Endodermal cell (in vitro differentiated cells): ENCODE measurements at regions not wholly inside any gene's neighbourhood (a gene's known extent, or its start where the extent isn't known, plus 50 kb on each side); places are given as distances from the start of the nearest gene placed in this dataset.
"Not testable (repeated sequence)": the region's sequence is repeated elsewhere in the genome, so short reads cannot be mapped to it uniquely, and the experiment has no call there.

ENCODE experiments used
- DNase-seq: peaks from one replicate; pipeline ENCODE4 v3.0.0-alpha.2; 2017
- H3K27ac ChIP-seq: 2 replicates; pipeline ENCODE4 v1.5.1; 2013; ENCODE audit warnings: mild to moderate bottlenecking, low read depth, low read length, moderate library complexity
- H3K27me3 ChIP-seq: 2 replicates; pipeline ENCODE4 v1.6.1; 2013; ENCODE audit warnings: mild to moderate bottlenecking, low read length, moderate library complexity; ENCODE audit not compliant: insufficient read depth, control insufficient read depth, poor library complexity, severe bottlenecking
- H3K36me3 ChIP-seq: 2 replicates; pipeline ENCODE4 v1.7.0; 2013; ENCODE audit warnings: mild to moderate bottlenecking, low read length, moderate library complexity; ENCODE audit not compliant: control insufficient read depth, insufficient read depth
- H3K4me1 ChIP-seq: one replicate; pipeline ENCODE4 v1.7.0; 2013; ENCODE audit warnings: low read length; ENCODE audit not compliant: control insufficient read depth, insufficient read depth
- H3K4me3 ChIP-seq: 2 replicates; pipeline ENCODE4 v1.5.1; 2013; ENCODE audit warnings: mild to moderate bottlenecking, low read length, moderate library complexity
- H3K9ac ChIP-seq: 2 replicates; pipeline ENCODE4 v1.6.1; 2013; ENCODE audit warnings: mild to moderate bottlenecking, low read length, moderate library complexity; ENCODE audit not compliant: poor library complexity, severe bottlenecking; ENCODE audit errors: extremely low read depth
- H3K9me3 ChIP-seq: 2 replicates; pipeline ENCODE4 v1.6.1; 2013; ENCODE audit warnings: mild to moderate bottlenecking, low read length, moderate library complexity; ENCODE audit not compliant: control insufficient read depth
- H3K27ac Mint-ChIP-seq: 2 replicates; pipeline ENCODE4 v1.8.0; 2020; ENCODE audit warnings: mixed read lengths
- H3K27me3 Mint-ChIP-seq: 2 replicates; pipeline ENCODE4 v1.8.0; 2021; ENCODE audit warnings: mild to moderate bottlenecking, mixed read lengths; ENCODE audit not compliant: insufficient read depth
- H3K36me3 Mint-ChIP-seq: 2 replicates; pipeline ENCODE4 v1.8.0; 2020; ENCODE audit warnings: low read depth, mixed read lengths
- H3K4me1 Mint-ChIP-seq: 2 replicates; pipeline ENCODE4 v1.8.0; 2020; ENCODE audit warnings: mixed read lengths
- H3K4me3 Mint-ChIP-seq: 2 replicates; pipeline ENCODE4 v1.8.0; 2020; ENCODE audit warnings: mild to moderate bottlenecking, moderate library complexity, mixed read lengths
- H3K9me3 Mint-ChIP-seq: 2 replicates; pipeline ENCODE4 v1.8.0; 2020; ENCODE audit warnings: mild to moderate bottlenecking, mixed read lengths
- WGBS, 2 experiments: methylation state at CpG; one replicate each; pipeline versions ENCODE4 v1.1.5 to v1.1.7; 2013; ENCODE audit warnings: missing lambda C conversion rate in 2 of 2, mixed read lengths in 1 of 2; ENCODE audit not compliant: insufficient coverage in 1 of 2, insufficient read length in 1 of 2; 5-methylcytosine and 5-hydroxymethylcytosine counted together
- TF ChIP-seq, protein P1 (sequence below): fragments of 200-600 bp; sonication (generic); conservative IDR thresholded peaks from 2 replicates; pipeline ENCODE4 v1.5.0; 2021; ENCODE audit warnings: antibody characterized with exemption, mild to moderate bottlenecking

DNA sequence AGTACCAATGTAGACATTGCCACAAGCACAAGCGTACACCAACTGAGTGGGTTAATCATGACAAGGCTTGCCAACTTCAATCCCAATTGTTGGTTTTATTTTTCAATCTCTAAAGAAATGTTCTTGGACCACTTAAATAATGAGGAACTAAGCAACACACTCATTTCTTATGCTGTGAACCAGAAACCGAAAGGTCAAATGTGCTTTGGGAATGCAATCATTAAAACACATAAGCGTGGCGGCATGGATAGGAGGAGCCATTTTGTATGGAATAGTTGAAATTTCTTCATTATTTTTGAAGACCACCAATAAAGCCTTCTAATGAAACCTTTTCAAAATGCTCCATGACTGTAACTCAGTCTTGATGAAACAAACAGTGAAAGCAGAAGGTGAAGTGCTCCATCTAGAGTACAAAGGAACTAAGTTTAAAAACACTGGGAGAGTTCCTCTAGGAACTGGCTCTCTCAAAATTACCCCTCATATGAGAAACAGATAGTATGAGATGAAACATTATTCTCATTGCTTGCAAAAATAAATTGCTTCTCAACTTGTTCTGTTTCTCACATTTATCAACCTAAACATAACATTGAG lies 113.2 kb upstream of the CHST9 start:
- no peaks in the 10 kb centered on the region for H3K27me3 ChIP-seq

DNA sequence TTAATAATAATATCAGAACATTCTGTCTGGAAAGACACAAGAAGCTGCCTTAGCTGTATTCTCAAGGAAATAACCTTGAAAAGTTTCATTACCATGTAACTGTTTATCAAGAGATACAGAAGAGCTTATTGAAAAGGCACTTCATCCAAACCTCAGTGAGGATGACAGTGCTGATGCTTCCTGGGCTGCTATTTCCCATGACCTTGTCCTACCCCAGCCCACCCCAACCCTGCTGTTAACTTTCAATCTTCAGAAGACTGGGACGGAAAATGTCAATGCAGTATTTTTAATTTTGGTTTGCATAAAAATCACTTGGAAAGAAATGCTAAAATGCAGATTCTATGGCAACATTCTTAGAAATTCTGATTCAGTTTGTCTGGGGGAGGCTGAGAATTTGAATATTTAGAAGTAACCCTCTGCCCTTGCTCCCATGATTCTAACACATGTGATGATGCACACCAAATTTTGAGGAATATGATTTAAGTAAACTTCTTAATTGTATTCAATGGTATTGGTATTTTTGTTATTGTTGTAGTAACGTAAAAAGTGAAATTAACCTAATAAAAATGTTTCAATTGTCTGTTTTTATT lies 101.0 kb upstream of the CHST9 start:
- not testable (repeated sequence) for H3K27me3 ChIP-seq, H3K27ac ChIP-seq, H3K9ac ChIP-seq, H3K4me1 ChIP-seq, H3K36me3 Mint-ChIP-seq, H3K36me3 ChIP-seq, H3K27me3 Mint-ChIP-seq, H3K4me1 Mint-ChIP-seq, DNase-seq, H3K9me3 ChIP-seq, H3K9me3 Mint-ChIP-seq, H3K4me3 ChIP-seq, H3K27ac Mint-ChIP-seq, H3K4me3 Mint-ChIP-seq
- no CpG with 5 or more reads among the region's 2 CpGs for WGBS, 2 experiments

More for the DNA sequence above, 113.2 kb upstream of the CHST9 start:
- H3K9ac ChIP-seq: no peak overlapping the region
- H3K27me3 Mint-ChIP-seq: no peaks in the 10 kb centered on the region
- peaks cover 27% of the 10 kb centered on the region for H3K4me1 Mint-ChIP-seq
- H3K27ac Mint-ChIP-seq: no peak overlapping the region
- WGBS, 2 experiments: 93 to 100% methylated on average over 1 to 4 of the region's 4 CpGs
- no peak overlapping the region for H3K4me3 Mint-ChIP-seq
- no peaks in the 10 kb centered on the region for H3K36me3 Mint-ChIP-seq
- no peak overlapping the region for H3K4me3 ChIP-seq
- H3K36me3 ChIP-seq: no peaks in the 10 kb centered on the region
- H3K9me3 ChIP-seq: peaks cover 19% of the 10 kb centered on the region
- TF ChIP-seq, protein P1, sequence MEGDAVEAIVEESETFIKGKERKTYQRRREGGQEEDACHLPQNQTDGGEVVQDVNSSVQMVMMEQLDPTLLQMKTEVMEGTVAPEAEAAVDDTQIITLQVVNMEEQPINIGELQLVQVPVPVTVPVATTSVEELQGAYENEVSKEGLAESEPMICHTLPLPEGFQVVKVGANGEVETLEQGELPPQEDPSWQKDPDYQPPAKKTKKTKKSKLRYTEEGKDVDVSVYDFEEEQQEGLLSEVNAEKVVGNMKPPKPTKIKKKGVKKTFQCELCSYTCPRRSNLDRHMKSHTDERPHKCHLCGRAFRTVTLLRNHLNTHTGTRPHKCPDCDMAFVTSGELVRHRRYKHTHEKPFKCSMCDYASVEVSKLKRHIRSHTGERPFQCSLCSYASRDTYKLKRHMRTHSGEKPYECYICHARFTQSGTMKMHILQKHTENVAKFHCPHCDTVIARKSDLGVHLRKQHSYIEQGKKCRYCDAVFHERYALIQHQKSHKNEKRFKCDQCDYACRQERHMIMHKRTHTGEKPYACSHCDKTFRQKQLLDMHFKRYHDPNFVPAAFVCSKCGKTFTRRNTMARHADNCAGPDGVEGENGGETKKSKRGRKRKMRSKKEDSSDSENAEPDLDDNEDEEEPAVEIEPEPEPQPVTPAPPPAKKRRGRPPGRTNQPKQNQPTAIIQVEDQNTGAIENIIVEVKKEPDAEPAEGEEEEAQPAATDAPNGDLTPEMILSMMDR: peak; percentile 81
- no peak for DNase-seq
- H3K27ac ChIP-seq: no peak overlapping the region
- H3K9me3 Mint-ChIP-seq: peaks cover 6% of the 10 kb centered on the region
- no peaks in the 10 kb centered on the region for H3K4me1 ChIP-seq

DNA sequence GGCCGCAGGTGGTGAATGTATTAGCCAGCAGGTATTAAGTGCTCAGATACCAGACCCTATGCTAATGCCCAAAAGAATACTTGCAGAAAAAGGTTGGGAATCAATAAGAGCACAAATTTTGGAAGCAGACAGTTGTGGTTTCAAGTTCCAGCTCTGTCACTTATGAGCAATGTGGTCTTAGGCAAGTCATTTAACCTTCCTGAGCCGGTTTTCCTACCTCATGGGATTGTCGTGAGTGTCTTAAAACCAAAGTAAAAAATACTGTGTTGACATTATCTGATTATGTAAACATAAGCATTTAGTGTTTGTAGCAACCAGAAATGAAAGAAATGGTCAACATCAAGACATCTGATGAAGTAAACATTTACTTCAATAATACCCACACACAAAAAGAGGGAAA lies 93.0 kb upstream of the CHST9 start:
- 94 to 100% methylated on average over 1 to 3 of the region's 3 CpGs for WGBS, 2 experiments
- no peak overlapping the region for H3K4me3 ChIP-seq
- no peaks in the 10 kb centered on the region for H3K36me3 Mint-ChIP-seq

More for the DNA sequence above, 93.0 kb upstream of the CHST9 start:
- Histone ChIP-seq H3K27me3 (no peaks in the 10 kb centered on the region), H3K4me1 (no peaks in the 10 kb centered on the region), H3K9me3 (no peaks in the 10 kb centered on the region), H3K36me3 (no peaks in the 10 kb centered on the region), H3K9ac (no peak overlapping the region), H3K27ac (no peak overlapping the region)
- no peak for DNase-seq
- TF ChIP-seq, protein P1: no peak
- Mint-ChIP-seq H3K4me3 (no peak overlapping the region), H3K27me3 (no peaks in the 10 kb centered on the region), H3K4me1 (no peaks in the 10 kb centered on the region), H3K9me3 (peaks cover 8% of the 10 kb centered on the region), H3K27ac (no peak overlapping the region)
